ENCODE measurements at regions not wholly inside any gene's neighbourhood (a gene's known extent, or its start where the extent isn't known, plus 50 kb on each side); places are given as distances from the start of the nearest gene placed in this dataset.

DNA sequence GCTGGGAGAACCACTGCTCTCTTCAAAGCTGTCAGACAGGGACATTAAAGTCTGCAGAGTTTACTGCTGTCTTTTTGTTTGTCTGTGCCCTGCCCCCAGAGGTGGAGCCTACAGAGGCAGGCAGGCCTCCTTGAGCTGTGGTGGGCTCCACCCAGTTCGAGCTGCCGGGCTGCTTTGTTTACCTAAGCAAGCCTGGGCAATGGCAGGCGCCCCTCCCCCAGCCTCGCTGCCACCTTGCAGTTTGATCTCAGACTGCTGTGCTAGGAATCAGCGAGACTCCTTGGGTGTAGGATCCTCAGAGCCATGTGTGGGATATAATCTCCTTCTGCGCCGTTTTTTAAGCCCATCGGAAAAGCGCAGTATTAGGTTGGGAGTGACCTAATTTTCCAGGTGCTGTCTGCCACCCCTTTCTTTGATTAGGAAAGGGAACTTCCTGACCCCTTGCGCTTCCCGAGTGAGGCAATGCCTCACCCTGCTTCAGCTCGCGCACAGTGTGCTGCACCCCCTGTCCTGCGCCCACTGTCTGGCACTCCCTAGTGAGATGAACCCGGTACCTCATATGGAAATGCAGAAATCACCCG is 298.3 kb upstream of the MIS18BP1 start:
- peak in 1 of 2 experiments; percentile 22 for DNase-seq

DNA sequence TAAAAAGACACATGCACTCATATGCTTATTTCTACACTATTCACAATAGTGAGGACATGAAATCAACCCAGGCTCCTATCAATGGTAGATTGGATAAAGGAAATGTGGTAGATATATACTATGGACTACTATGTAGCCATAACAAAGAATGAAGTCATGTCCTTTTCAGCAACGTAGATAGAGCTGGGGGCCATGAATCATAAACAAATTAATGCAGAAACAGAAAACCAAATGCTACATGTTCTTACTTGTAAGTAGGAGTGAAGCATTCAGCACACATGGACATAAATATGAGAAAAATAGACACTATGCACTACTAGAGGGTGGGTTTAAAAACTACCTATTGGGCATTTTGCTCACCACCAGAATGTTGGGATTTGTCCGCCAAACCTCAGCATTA is 278.0 kb upstream of the MIS18BP1 start:
- DNase-seq = no peak

DNA sequence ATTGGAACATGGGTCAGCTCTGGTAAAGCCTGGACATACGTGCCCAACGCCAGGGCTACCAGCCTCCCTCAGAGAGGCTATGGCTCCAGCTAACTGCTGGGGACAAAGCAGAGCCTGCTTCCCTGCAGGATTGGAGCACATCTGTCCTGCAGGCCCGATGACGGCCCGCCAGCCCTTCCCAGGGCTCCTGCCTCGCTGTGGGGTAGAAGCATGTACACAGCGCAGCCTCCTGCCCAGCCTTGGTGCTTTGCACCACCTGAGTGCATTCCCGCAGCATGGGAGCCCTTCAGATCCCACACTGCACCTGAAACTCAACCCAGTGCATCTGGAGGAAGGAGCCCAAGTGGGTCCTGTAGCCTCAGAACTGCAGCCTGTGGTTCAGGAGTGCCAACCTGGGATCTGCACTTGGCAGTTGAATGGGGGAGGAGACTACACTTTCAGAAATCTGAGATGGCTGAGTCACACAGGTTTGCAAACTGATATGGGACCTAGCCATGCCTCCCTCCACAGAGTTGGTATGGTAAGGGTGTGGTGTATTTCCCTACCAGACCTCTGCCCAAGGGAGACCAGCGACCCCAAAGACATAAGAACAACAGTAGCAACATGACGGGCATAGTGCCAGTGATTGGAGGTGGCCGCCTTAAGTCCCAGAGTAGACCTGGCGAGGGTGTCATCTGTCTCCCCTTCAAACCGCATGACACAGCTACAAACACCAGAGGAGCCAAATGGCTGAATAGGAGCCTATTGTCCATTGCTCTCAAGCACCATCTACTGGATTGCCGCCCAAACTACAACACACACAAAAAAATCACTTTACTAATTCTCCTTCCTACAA is 273.9 kb upstream of the MIS18BP1 start:
- peak; percentile 58 to 76 for DNase-seq

DNA sequence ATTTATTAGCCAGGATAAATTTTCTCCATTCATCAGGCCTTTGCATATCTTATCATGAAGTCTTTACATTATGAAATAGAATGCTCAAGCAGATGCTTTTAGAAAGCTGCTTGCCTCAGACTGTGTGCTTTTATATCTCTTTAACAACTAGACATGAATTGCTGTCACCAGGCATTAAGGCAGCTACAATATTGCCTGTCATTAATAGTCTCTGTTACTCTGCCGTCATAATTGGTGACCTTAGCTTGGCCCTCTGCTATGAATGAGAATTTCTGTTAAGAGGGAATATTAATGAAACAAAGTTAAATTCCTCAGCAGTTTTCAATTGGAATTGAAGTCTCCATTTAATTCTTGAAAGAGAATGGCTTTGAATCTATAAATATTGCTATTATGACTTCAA is 266.8 kb upstream of the MIS18BP1 start:
- no peak for DNase-seq

DNA sequence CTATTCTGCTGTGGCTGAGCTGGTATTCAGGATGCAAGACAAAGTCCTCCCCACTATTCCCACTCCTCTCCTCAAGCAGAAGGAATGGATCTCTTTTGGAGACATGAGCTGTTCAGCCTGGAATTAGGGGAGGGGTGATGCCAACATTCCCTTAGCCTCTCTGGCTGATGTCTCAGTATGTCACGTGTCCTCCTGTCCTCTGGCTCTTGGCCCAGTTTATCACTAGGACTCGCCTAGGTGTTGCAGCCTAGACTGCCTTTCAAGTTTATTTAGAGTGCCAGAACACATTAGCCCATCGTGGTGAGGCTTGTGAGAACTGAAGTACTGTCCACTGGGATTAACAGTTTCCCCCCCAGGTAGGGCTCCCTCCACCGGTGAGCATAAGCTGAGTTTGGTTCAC is 239.9 kb upstream of the MIS18BP1 start:
- DNase-seq = no peak

DNA sequence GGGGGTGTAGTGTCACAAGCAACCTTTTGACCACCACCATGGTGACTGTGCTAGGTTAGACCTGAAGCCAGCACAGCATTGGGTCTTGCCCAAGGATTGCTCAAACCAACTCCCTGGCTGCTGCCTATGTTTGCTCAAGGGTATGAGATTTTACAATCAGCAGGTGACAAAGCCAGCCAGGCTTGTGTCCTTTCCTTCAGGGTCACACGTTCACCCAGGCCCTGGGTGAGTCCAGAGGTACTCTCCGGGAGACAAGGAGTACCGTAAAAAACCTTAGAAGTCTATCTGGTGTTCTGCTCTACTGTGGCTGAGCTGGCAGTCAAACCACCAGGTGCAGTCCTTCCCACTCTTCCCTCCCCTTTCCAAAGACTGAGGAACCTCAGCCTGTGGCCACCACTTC is 238.9 kb upstream of the MIS18BP1 start:
- no peak for DNase-seq

DNA sequence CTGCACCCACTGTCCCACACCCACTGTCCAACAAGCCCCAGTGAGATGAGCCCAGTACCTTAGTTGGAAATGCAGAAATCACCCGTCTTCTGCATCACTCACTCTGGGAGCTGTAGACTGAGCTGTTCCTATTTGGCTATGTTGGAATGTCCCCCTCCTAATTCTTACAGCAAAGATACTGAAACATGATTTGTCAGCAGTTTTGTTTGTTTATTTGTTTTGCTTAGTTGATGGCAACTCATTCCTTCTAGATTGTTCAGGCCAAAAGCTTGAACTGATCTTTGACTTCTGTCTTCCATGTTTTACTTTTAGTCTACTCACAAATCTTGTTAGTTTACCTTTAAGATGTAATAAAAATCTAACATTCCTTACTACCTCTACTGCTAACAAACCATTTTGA is 233.6 kb upstream of the MIS18BP1 start:
- no peak for DNase-seq

DNA sequence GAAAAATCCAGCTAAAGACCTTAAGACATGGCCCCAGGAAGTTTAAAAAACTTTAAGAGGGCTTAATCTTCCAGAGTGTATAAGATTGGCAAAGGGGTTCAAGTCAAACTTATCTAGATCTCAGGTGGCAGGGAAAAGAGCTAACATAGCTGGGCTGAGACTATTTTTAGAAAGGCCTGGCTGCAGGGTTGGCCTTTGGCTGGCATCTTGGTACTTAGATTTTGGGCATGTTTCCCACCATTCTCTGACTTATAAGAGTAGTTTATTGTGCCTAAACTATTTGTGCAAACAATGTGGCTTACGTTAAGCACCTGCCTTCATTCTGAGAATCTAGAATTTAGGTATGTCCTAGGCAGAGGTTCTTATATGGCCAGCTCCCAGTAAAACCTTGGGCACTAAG is 214.0 kb upstream of the MIS18BP1 start:
- DNase-seq = no peak

DNA sequence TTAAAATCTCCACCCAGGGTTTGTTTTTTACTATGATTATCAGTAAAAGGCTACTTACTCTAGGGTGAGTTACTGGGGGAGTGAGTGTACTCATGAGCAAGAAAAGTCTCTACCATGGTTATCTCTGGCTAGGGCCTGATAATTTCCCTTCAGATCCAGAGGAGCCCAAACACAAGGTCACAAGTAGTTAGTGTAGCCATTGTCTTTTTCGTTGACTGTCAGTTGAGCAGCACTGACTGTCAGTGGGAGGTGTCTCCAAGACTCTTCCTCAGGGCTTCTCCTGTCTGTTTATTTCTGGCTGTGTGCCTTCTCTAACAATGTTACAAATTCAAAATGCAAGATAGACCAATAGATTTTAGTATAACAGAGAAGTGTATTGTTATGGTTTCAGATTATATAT is 181.2 kb upstream of the MIS18BP1 start:
- no peak for DNase-seq

DNA sequence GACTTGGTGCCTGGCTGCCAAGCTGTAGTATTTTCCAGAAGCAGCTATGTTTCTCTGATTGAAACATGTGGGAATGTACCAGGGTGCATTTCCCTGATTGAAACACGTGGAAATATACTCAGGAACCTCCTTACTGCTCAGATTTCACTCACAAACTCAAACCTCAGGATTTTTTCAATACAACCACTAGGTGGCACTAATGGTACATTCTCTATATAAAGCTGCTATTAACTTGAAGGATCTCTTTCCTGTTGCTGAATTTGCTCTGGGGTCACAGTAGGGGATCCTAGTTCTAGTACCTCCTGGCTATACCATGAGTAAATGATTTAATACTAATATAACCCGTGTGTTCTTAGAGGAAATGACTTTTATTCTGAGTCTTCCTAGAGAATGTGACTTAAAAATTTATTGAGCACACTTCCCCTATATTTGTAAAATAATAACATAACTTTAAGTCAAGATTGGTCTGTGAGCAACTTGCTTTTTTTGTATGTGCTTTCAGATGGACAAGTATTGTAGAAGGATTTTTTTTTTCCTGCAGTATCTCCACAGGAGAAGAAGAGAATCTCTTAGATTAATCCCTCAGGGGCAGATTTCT is 173.8 kb upstream of the MIS18BP1 start:
- peak; percentile 12 to 20 for DNase-seq

DNA sequence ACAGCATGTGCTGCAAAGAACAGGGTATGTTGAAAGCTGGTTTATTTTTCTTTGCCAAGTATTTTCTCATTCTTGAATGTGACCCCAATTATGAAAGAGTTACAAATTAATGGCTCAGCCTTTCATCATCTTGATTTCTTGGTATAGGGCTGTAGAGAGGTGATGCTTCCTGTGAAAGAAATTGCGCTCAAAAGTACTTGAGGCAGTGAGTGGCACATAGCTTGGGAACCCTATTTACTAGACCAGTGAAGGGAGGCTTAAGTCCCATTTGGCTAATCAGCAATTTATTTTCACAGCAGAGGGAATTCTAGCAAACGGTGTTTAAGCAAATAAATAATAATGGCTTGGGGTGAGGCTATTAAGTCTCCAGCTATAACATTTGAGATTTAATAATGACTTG is 153.9 kb upstream of the MIS18BP1 start:
- no peak for DNase-seq

DNA sequence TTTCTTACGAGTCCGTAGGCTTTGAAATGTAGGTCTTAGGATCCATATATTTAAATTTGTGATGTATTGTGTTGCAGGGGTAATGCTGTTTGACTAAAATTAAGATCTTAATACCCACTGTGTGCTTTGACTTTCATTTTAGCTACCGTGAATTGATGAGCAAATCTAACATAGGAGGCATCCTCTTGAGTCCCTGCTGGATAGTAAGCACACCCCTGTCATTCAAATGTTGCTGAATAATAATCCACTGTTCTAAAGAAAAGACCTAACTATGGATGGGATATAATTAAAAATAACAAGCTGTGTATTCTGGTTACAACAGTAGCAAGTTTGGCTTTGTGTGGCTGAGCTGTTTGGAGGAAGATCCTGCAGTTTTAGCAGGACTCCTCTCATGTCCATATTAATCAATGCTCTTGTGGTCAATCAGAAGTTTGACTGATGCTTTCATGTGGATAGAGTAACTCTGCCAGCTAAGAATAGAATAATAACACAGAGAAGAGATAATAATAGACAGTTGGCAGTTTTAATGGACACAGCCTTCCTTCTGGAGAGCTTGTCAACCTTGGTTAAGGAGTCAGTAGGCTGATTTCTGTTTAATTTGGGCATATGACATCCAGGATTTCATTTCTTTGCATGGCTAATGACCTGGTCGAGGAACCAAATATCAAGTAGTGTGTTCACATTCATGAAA is 148.1 kb upstream of the MIS18BP1 start:
- DNase-seq = no peak

DNA sequence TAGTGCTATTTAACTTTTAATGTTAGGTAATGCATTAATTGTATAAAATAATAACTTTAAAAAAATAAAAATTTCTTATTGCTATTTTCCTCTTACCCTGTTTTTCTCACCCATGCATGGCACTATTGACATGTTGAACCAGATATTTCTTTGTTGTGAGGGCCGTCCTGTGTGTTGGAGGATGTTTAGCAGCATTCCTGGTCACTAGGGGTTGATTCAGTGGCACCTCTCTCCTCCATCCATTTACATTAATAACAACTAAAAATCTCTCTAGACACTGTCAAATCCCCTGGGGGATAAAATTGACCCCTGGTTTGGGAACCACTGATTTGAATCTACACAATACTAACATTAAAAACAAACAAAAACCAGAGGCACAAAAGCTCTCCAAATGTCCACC is 147.5 kb upstream of the MIS18BP1 start:
- DNase-seq = no peak

DNA sequence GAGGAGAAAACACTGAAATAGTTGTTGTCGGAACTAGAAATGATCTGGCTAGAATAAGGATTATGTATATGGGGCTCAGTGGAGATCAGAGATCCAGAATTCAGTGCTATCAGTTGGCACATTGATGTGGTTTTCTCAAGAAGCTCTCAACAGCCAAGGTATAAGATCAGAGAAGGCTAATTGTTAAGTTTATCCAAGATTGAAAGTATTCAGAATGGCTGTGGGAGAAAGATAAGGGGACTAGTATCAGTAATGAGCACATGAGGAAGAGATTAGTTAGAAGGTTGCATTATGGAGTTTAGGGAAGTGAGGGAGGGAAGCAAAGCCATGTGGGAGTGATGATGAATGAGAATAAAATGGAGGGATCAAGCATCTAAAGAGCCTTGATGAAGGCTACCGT is 128.1 kb upstream of the MIS18BP1 start:
- DNase-seq = no peak

DNA sequence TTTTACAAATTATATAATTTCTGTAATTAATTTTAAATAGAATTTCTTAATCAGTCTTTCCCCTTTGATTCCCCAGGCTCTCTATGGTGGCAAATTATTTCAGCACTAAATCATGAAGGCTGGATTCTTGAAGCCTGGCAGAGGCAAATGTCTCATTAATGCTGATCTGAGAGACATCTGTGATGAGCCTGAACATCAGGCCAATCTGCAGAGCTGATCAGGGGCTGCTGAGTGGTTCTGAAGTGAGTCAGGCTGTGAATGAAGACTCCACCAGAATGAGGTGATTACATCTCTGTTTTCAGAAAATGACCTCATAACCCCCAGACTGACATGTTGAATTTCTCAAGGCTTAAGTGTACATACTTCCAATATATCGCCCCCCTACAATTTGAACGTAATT is 124.2 kb upstream of the MIS18BP1 start:
- DNase-seq = no peak

DNA sequence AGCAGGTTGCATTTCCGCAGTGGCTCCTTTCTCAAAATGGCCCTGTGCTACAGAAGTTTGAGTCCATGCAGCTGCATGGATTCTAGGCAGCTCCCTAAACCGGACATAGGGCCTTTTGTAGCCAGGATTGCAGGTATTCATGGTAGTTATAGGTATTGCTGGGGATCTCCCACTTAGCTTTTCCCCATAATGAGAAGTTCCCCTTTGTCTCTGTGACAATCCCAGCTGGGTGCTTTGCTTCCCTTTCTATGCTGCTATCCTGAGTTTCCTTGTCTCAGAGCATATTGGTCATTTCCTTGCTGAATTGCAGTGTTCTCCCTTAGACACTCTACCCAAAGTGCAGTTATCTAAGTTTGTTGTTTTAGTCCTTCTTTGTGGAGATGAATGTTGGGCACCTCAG is 120.9 kb upstream of the MIS18BP1 start:
- no peak for DNase-seq

DNA sequence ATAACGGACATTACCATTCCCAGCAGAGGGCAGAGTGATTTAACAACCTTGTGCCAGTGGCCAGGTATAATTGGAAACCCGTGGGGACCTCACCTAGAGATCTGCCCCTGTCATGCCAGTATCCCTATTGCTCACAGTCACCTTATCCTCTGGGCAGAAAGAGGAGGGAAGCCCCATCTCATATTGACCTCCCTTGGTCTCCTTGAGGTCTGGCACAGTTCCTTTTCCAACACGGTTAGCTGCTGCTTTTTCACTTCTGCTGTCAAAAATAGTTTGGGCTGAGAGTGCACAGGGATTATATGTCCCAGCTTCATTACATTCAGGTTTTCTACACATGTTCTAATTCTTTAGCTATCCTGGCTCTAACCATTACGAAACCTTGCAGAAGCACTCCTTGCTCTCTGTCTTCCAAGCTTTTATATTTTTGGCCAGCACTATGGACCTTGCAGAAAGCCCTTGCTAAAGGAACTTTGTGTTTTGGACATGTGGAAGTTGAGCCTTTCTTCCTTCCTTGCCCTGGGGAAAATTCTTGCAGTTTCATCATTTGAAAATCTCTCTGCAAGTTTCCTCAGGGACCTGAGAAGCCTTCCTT is 111.7 kb upstream of the MIS18BP1 start:
- no peak for DNase-seq

DNA sequence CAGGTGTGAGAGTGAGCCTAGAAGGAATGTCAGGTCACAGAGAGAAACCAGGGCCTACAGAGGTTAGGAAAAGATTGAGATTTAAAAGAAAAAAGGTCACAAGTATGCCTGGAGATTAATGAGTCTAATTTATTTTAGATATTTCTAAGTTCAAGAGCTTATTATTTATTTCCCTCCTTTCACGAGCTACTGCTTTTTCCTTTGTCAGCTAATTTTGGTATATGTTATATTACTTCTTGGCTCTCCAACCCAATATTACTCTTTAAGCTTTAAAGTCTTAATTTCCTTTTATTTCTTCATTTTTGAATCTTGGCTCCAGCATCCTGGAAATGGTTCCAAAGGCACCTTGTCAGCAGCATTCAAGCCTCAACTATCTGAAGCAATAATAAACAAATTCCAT is 109.5 kb upstream of the MIS18BP1 start:
- DNase-seq = no peak

DNA sequence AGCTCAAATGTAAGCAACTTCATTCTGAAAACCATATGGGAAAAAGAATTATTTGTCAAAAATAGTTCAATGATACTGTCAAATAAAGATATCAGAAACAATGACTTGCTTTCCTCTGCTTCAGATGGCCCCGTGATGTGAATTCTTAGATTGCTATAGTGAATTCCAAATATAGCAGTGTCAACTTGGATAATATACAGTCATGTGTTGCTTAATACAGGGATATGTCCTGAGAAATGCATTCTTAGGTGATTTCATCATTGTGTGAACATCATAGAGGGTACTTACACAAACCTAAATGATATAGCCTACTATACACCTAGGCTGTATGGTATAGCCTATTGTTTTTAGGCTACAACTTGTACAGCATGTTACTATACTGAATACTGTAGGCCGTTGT is 108.7 kb upstream of the MIS18BP1 start:
- no peak for DNase-seq

DNA sequence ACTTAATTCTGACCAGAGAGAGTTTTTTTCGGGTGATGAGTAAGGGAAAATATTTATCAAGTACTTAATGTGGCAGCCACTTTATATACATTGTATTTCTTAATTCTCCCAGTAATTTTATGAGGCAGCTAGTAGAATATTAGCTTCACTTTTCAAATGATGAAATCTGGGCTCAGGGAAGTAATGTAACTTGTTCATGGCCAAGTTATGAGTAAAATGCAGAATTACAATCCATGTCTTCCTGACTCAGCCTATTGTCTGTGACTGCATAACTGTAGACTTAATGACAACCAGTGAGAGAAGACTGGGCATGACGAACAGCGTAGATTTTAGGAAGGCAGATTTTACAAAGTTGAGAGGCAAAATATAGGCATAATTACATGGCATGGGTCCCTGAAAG is 106.7 kb upstream of the MIS18BP1 start:
- no peak for DNase-seq

DNA sequence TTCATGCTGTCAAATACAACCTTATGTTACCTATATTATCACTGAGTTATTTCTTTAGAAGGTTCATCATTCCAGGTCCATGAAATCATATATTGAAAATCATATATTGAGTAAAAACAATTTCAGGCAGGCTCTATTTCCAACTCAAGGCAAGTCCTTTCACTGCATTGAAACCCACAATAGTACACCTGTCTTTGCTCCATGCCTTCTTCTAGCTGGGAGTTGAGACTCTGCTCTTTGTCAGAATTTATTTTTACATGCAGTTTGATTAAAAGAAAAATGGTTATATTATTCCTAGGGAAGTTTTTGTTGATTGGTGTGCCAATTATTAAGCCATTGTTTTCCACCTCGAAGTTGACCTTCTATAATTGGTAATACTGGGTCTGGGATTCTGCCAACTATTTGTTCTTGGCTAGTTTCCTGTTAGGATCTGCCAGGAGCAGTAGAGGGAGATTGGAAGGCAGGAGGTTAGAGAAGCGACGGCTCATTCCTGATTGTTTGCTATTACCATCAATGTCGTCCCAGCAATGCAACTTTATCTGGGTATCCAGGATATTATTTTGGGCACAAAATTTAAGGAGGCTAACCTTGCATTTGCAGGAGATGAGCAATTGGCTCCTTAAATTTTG is 79.5 kb upstream of the MIS18BP1 start:
- no peak for DNase-seq

DNA sequence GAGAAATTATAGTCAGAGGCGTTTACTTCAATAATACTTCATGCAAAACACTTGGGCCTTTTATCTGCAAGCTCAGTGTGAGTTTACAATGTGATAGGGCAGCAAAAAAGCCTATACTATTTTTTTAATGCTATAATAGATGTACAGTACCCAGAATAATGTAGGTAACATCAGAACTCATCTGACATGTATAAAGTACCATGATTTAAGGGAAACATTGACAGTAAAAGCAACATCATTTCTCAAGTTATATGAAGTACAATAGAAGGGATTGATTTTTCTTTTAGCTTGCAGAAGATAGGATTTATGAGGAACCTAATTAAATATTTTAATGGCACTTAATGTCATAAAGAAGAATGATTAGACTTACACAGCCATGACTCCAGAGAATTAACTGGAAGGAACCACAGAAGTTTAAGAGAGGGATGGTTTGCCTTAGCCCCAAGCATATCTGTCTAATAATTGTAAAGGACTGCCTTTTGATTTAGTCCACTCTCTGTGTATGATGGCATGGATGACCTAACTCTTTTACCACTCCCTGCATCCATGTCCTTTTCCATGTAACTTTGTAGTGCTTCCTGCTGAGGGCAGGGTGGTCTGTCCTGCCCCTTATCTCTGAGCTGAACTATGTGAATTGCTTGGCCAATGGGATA is 55.9 kb upstream of the MIS18BP1 start:
- no peak for DNase-seq

Data from NCI-H187 (cell line).